Testis (tissue), 2 donors: ENCODE measurements at regions not wholly inside any gene's neighbourhood (a gene's known extent, or its start where the extent isn't known, plus 50 kb on each side); places are given as distances from the start of the nearest gene placed in this dataset.

Experiments
- DNase-seq: peaks from one replicate; pipeline ENCODE4 v3.0.0-alpha.2; 2019
- H3K27ac ChIP-seq, 2 donors: fragments of 200-600 bp; sonication (generic); one replicate each; pipeline ENCODE4 v1.5.1; 2019
- H3K27me3 ChIP-seq: fragments of 200-600 bp; sonication (generic); one replicate; pipeline ENCODE4 v1.5.1; 2019
- H3K36me3 ChIP-seq: fragments of 200-600 bp; sonication (generic); one replicate; pipeline ENCODE4 v1.5.1; 2017; ENCODE audit warnings: low read depth; ENCODE audit errors: missing control alignments
- H3K4me1 ChIP-seq: fragments of 200-600 bp; sonication (generic); one replicate; pipeline ENCODE4 v1.5.1; 2019
- H3K4me3 ChIP-seq, 2 donors: fragments of 200-600 bp; sonication (generic); one replicate each; pipeline ENCODE4 v1.5.1; 2017 to 2019
- H3K9me3 ChIP-seq: fragments of 200-600 bp; sonication (generic); one replicate; pipeline ENCODE4 v1.5.1; 2017
- POLR2A ChIP-seq: fragments of 450-650 bp; IDR thresholded peaks from one replicate; pipeline ENCODE4 v1.6.1; 2017; ENCODE audit warnings: antibody characterized with exemption, mild to moderate bottlenecking, moderate library complexity
- WGBS, 2 donors: methylation state at CpG; one replicate each; pipeline ENCODE4 v1.1.5; 2018; 5-methylcytosine and 5-hydroxymethylcytosine counted together
- intact Hi-C: fragments of 100-400 bp; cut with DNase I; formaldehyde crosslinking; loops from one replicate; pipeline ENCODE4 v1.15.1; 2023; ENCODE audit warnings: low total_unique reads
- TF ChIP-seq, protein P1 (sequence below), 3 experiments: fragments of 450-650 bp in 2 of 3; fragments of 200-600 bp in 1 of 3; sonication (generic) in 1 of 3; IDR thresholded peaks; one replicate each; pipeline ENCODE4 v1.5.1; 2016 to 2019; ENCODE audit warnings: antibody characterized with exemption in 3 of 3, mild to moderate bottlenecking in 2 of 3, moderate library complexity in 1 of 3

DNA sequence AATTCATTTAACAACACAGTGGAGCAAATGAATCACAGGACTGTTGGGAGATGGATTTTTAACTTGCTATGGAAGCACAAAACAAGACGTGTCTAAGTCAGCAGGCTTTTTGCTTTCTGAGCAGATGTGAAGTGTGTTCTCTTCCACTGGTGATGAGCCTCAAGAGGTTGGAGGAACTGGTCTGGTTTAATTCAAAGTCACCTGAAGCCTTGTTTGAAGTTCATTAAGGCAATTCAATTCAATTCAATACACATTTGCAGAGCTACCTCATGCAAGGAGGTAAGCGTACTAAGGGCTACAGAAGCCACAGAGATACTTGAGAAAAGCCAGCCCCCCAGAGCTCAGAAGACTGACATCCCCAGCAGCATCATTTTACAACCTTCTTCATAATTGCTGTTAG lies 68.4 kb upstream of the PALS2 start:
- DNase-seq, result no peak
- WGBS, 2 donors, result 74 to 75% methylated on average over 2 of the region's 2 CpGs
- Histone ChIP-seq H3K27me3 (no peaks in the 10 kb centered on the region), H3K27ac (no peak overlapping the region), H3K9me3 (no peaks in the 10 kb centered on the region), H3K4me1 (peaks cover 4% of the 10 kb centered on the region), H3K36me3 (no peaks in the 10 kb centered on the region), H3K4me3 (no peak overlapping the region)
- TF ChIP-seq, protein P1, sequence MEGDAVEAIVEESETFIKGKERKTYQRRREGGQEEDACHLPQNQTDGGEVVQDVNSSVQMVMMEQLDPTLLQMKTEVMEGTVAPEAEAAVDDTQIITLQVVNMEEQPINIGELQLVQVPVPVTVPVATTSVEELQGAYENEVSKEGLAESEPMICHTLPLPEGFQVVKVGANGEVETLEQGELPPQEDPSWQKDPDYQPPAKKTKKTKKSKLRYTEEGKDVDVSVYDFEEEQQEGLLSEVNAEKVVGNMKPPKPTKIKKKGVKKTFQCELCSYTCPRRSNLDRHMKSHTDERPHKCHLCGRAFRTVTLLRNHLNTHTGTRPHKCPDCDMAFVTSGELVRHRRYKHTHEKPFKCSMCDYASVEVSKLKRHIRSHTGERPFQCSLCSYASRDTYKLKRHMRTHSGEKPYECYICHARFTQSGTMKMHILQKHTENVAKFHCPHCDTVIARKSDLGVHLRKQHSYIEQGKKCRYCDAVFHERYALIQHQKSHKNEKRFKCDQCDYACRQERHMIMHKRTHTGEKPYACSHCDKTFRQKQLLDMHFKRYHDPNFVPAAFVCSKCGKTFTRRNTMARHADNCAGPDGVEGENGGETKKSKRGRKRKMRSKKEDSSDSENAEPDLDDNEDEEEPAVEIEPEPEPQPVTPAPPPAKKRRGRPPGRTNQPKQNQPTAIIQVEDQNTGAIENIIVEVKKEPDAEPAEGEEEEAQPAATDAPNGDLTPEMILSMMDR (IDR thresholded peaks at IDR 0.05), result no peak
- no peak for TF ChIP-seq POLR2A
- intact Hi-C loops, result no loop called here

DNA sequence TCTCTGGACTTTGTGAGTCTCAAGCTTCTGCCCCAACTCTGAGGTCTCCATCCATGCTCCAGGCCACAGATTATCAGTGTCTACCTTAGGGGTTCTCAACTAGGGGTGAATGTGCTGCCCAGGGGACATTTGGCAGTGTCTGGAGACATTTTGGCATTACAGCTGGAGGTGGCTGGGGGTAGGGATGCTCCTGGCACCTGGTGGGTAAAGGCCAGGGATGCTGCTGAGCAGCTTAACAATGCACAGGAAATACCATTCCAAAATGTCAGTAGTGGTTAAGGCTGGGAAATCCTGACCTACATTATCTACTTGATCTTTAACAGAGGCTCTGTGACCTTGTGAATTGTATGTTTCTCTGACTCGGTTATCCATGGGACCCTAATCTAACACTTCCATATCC lies 67.3 kb upstream of the PALS2 start:
- Histone ChIP-seq H3K27me3 (no peaks in the 10 kb centered on the region), H3K36me3 (no peaks in the 10 kb centered on the region), H3K9me3 (no peaks in the 10 kb centered on the region), H3K4me3 (no peak overlapping the region), H3K4me1 (peaks cover 4% of the 10 kb centered on the region), H3K27ac (no peak overlapping the region)
- intact Hi-C loops, result no loop called here
- no peak for DNase-seq
- WGBS, 2 donors, result 71 to 87% methylated on average over 1 of the region's 1 CpG
- TF ChIP-seq, protein P1 (IDR thresholded peaks at IDR 0.05), result no peak
- no peak for TF ChIP-seq POLR2A

DNA sequence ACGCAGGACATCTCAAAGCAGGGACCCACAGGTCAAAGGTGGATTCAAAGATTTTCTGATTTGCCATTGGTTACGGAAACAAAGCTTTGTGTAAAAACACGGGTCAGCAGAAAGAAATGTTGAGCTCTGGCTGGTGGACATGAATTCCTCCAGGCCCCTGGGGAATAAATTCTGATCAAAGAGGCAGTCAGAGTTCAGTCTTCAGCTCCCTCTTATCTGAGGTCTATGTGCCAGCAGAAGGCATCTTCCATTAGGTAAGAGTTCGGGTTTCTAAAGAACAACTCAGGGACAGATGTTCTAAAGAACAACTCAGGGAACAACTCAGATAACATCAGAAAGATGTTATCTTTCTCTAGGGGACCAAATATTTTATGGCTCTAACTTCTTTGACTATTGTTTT lies 64.9 kb upstream of the PALS2 start:
- no peak for DNase-seq
- 64 to 67% methylated on average over 4 of the region's 4 CpGs for WGBS, 2 donors
- no peaks in the 10 kb centered on the region for H3K27me3 ChIP-seq
- H3K36me3 ChIP-seq, result no peaks in the 10 kb centered on the region
- no peak overlapping the region for H3K27ac ChIP-seq
- no peak overlapping the region for H3K4me3 ChIP-seq
- H3K9me3 ChIP-seq, result no peaks in the 10 kb centered on the region
- no peak for TF ChIP-seq POLR2A
- intact Hi-C loops, result no loop called here
- H3K4me1 ChIP-seq, result no peaks in the 10 kb centered on the region

DNA sequence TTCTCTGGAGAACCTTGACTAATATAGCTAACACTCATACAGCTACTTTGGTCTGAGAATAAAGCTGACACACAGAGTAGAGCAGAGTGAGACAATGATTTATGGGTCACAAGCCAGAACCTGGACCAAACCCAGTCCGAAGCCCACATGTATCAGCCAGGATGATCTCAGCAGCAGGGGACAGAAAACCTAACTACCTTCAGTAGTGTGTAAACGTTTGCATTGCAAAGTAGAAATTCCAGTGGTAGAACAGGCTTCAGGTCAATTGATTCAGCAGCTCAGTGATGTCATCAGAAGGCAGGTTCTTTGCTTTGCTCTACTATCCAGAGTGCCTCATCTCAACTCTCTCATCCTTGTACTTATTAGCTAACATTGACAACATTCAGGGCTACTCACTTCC lies 62.5 kb upstream of the PALS2 start:
- Histone ChIP-seq H3K4me1 (no peaks in the 10 kb centered on the region), H3K27me3 (no peaks in the 10 kb centered on the region), H3K9me3 (no peaks in the 10 kb centered on the region), H3K36me3 (no peaks in the 10 kb centered on the region), H3K4me3 (no peak overlapping the region), H3K27ac (no peak overlapping the region)
- no peak for DNase-seq
- 69 to 79% methylated on average over 2 of the region's 2 CpGs for WGBS, 2 donors
- TF ChIP-seq POLR2A, result no peak
- TF ChIP-seq, protein P1 (IDR thresholded peaks at IDR 0.05), result no peak
- intact Hi-C loops, result no loop called here

DNA sequence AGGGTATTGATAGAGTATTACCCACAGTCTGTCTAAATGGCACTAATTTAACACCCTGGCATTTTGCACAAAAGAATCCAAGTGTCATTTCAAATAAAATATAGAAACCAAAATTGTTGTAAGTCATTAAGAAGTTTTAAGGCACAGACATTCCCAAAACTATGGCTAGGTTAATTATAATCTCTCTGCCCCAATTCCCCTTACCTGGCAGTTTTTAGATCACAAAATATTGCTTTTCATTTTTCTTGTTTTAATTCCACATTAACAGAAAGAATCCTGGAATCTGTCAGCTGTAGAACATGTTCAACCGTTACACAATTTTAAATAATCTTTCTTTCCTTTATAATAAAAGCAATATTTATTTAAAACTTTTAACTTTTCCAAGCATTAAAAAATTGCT lies 56.1 kb upstream of the PALS2 start:
- H3K27ac ChIP-seq, result no peak overlapping the region
- intact Hi-C loops, result no loop called here
- H3K27me3 ChIP-seq, result no peaks in the 10 kb centered on the region
- no peak for DNase-seq
- H3K4me3 ChIP-seq, result no peak overlapping the region
- H3K4me1 ChIP-seq, result no peaks in the 10 kb centered on the region
- 90 to 91% methylated on average over 1 of the region's 1 CpG for WGBS, 2 donors
- no peaks in the 10 kb centered on the region for H3K36me3 ChIP-seq
- TF ChIP-seq, protein P1 (IDR thresholded peaks at IDR 0.05), result no peak
- TF ChIP-seq POLR2A, result no peak
- no peaks in the 10 kb centered on the region for H3K9me3 ChIP-seq
